ENCODE measurements at regions not wholly inside any gene's neighbourhood (a gene's known extent, or its start where the extent isn't known, plus 50 kb on each side); places are given as distances from the start of the nearest gene placed in this dataset.

GRCh38 chr7:57348646-57349269, 101.2 kb upstream of the ZNF716 start:
- H3K4me3 ChIP-seq, result no peak overlapping the region
- H3K36me3 ChIP-seq, result no peaks in the 10 kb centered on the region
- DNase-seq (peak; percentile 13 to 64), ATAC-seq (peak in 7 of 8 donors; percentile 23 to 93 (median 74))
- H3K4me1 ChIP-seq, result peaks cover 0 to 19% (median under 1%) of the 10 kb centered on the region in 9 donors
- intact Hi-C loops (cut with DNase I), result no loop called here
- TF ChIP-seq, protein P1, sequence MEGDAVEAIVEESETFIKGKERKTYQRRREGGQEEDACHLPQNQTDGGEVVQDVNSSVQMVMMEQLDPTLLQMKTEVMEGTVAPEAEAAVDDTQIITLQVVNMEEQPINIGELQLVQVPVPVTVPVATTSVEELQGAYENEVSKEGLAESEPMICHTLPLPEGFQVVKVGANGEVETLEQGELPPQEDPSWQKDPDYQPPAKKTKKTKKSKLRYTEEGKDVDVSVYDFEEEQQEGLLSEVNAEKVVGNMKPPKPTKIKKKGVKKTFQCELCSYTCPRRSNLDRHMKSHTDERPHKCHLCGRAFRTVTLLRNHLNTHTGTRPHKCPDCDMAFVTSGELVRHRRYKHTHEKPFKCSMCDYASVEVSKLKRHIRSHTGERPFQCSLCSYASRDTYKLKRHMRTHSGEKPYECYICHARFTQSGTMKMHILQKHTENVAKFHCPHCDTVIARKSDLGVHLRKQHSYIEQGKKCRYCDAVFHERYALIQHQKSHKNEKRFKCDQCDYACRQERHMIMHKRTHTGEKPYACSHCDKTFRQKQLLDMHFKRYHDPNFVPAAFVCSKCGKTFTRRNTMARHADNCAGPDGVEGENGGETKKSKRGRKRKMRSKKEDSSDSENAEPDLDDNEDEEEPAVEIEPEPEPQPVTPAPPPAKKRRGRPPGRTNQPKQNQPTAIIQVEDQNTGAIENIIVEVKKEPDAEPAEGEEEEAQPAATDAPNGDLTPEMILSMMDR (IDR thresholded peaks at IDR 0.05), result no peak
- 51 to 65% methylated on average over 7 of the region's 7 CpGs for WGBS, 2 donors
- peak overlapping the region in 6 of 10 donors; percentile 32 to 79 (median 56) for H3K27ac ChIP-seq
- H3K27me3 ChIP-seq, result no peaks in the 10 kb centered on the region
- H3K9me3 ChIP-seq, result peaks cover 0 to 53% (median 0%) of the 10 kb centered on the region in 11 donors

DNA sequence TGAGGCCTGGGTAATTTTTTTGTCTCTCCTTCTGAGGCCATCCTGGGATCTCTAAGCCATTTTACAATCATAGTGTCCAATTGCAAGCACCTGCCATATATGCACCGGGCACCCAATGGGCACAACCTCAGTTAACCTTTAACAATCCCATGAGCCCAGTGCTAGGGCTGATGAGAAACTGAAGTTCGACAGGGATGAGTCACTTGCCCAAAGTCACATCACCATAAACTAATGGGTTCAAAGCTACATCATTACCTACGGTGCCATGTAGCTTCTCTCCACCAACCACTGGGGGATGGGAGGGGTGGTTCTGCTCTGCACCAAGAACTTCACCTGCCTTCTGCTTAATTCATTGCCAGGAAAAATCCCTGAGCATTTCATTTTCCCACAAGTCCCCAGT, 95.8 kb upstream of the ZNF716 start:
- TF ChIP-seq, protein P1 (IDR thresholded peaks at IDR 0.05), result no peak
- Histone ChIP-seq H3K4me1 (peaks cover 0 to 8% (median 0%) of the 10 kb centered on the region in 9 donors), H3K36me3 (no peaks in the 10 kb centered on the region), H3K27me3 (no peaks in the 10 kb centered on the region), H3K4me3 (no peak overlapping the region), H3K9me3 (peaks cover 0 to 73% (median 0%) of the 10 kb centered on the region in 11 donors), H3K27ac (peak overlapping the region in 5 of 10 donors; percentile 44 to 70 (median 62))
- intact Hi-C loops (cut with DNase I), result no loop called here
- 66 to 78% methylated on average over 3 of the region's 3 CpGs for WGBS, 2 donors
- DNase-seq, result no peak
- no peak for ATAC-seq

- Histone ChIP-seq H3K9me3 (peaks cover 0 to 74% (median 0%) of the 10 kb centered on the region in 11 donors), H3K4me1 (peaks cover 0 to 8% (median 0%) of the 10 kb centered on the region in 9 donors), H3K36me3 (no peaks in the 10 kb centered on the region), H3K27me3 (no peaks in the 10 kb centered on the region), H3K27ac (peak overlapping the region in 8 of 10 donors; percentile 22 to 70 (median 50)), H3K4me3 (no peak overlapping the region)
- ATAC-seq (peak in 7 of 8 donors; percentile 50 to 93 (median 85)), DNase-seq (peak; percentile 20 to 34)
- TF ChIP-seq, protein P1 (IDR thresholded peaks at IDR 0.05), result no peak
- intact Hi-C loops (cut with DNase I), result no loop called here
- WGBS, 2 donors, result 65 to 70% methylated on average over 12 of the region's 12 CpGs
These were observed 95.2 kb upstream of the ZNF716 start for GRCh38 chr7:57354679-57355338.

- intact Hi-C loops (cut with DNase I), result no loop called here
- Histone ChIP-seq H3K4me3 (no peak overlapping the region), H3K27me3 (no peaks in the 10 kb centered on the region), H3K4me1 (peaks cover 0 to 4% (median 0%) of the 10 kb centered on the region in 9 donors), H3K9me3 (peaks cover 0 to 78% (median 0%) of the 10 kb centered on the region in 11 donors), H3K36me3 (no peaks in the 10 kb centered on the region), H3K27ac (no peak overlapping the region)
- TF ChIP-seq, protein P1 (IDR thresholded peaks at IDR 0.05), result no peak
- ATAC-seq (peak in 1 of 8 donors; percentile 11), DNase-seq (no peak)
- 78 to 89% methylated on average over 2 of the region's 2 CpGs for WGBS, 2 donors
These were observed 88.6 kb upstream of the ZNF716 start for GRCh38 chr7:57361406-57361805.
